HG02759 (cell line): ENCODE measurements at regions not wholly inside any gene's neighbourhood (a gene's known extent, or its start where the extent isn't known, plus 50 kb on each side); places are given as distances from the start of the nearest gene placed in this dataset.
"Not testable (repeated sequence)": the region's sequence is repeated elsewhere in the genome, so short reads cannot be mapped to it uniquely, and the experiment has no call there.

Source experiments
- ATAC-seq: cut with Tn5 transposase; IDR thresholded peaks from one replicate; pipeline ENCODE4 v1.9.1; 2021; ENCODE audit warnings: mild to moderate bottlenecking, moderate library complexity; ENCODE audit not compliant: unreplicated experiment

- ATAC-seq = no peak
Measured at GRCh38 chr7:20519645-20520044, 95.8 kb upstream of the ABCB5 start.

- ATAC-seq = no peak
Measured at GRCh38 chr7:20520530-20520929, 94.9 kb upstream of the ABCB5 start.

- no peak for ATAC-seq
Measured at GRCh38 chr7:20521243-20521642, 94.2 kb upstream of the ABCB5 start.

- ATAC-seq = no peak
Measured at GRCh38 chr7:20529260-20529659, 86.2 kb upstream of the ABCB5 start.

- no peak for ATAC-seq
Measured at GRCh38 chr7:20532890-20533289, 82.6 kb upstream of the ABCB5 start.

- ATAC-seq = no peak
Measured at GRCh38 chr7:20534543-20534942, 80.9 kb upstream of the ABCB5 start.

- no peak for ATAC-seq
Measured at GRCh38 chr7:20535541-20535940, 79.9 kb upstream of the ABCB5 start.

GRCh38 chr7:20539201-20539600, 76.3 kb upstream of the ABCB5 start:
- no peak for ATAC-seq

- ATAC-seq = peak; percentile 64
Measured at GRCh38 chr7:20541608-20542349, 73.7 kb upstream of the ABCB5 start.

- no peak for ATAC-seq
Measured at GRCh38 chr7:20542594-20542993, 72.9 kb upstream of the ABCB5 start.

GRCh38 chr7:20543500-20543899, 72.0 kb upstream of the ABCB5 start:
- no peak for ATAC-seq

GRCh38 chr7:20545016-20545415, 70.5 kb upstream of the ABCB5 start:
- no peak for ATAC-seq

GRCh38 chr7:20546958-20547357, 68.5 kb upstream of the ABCB5 start:
- ATAC-seq = not testable (repeated sequence)

GRCh38 chr7:20554072-20554471, 61.4 kb upstream of the ABCB5 start:
- ATAC-seq = no peak

- ATAC-seq = no peak
Measured at GRCh38 chr7:20556091-20556490, 59.4 kb upstream of the ABCB5 start.

- no peak for ATAC-seq
Measured at GRCh38 chr7:20557116-20557515, 58.4 kb upstream of the ABCB5 start.

- no peak for ATAC-seq
Measured at GRCh38 chr7:20558963-20559716, 56.3 kb upstream of the ABCB5 start.

- no peak for ATAC-seq
Measured at GRCh38 chr7:20559883-20560282, 55.6 kb upstream of the ABCB5 start.

- ATAC-seq = no peak
Measured at GRCh38 chr7:20560325-20561180, 54.9 kb upstream of the ABCB5 start.

GRCh38 chr7:20561466-20561865, 54.0 kb upstream of the ABCB5 start:
- no peak for ATAC-seq

GRCh38 chr7:20561908-20562307, 53.6 kb upstream of the ABCB5 start:
- ATAC-seq = no peak
